IMR-90 (cell line): ENCODE measurements at regions not wholly inside any gene's neighbourhood (a gene's known extent, or its start where the extent isn't known, plus 50 kb on each side); places are given as distances from the start of the nearest gene placed in this dataset.

Source experiments
- ATAC-seq: fragments of 200-7000 bp; cut with Tn5 transposase; 2 replicates; pipeline ENCODE4 v1.9.1; 2020; ENCODE audit warnings: low read depth, mild to moderate bottlenecking, moderate library complexity
- BruUV-seq: library from RNA; stranded (reverse); fragments of 400-500 nt; replicated peaks from 2 replicates; lab custom pipeline; 2021; lab: Mats Ljungman, UMichigan
- CTCF ChIA-PET: fragments of 300-600 bp; formaldehyde crosslinking; extraction: SDS; loops from one replicate; lab custom pipeline; 2021; ENCODE audit warnings: antibody characterized with exemption; lab: Yijun Ruan, JAX
- POLR2A ChIA-PET: fragments of 300-600 bp; sonication (Branson Sonifier 250); formaldehyde crosslinking; loops from one replicate; lab custom pipeline; 2022; ENCODE audit warnings: antibody characterized with exemption; ENCODE audit not compliant: unreplicated experiment; lab: Charles Lee
- DNase-seq: peaks from one replicate; pipeline ENCODE4 v3.0.0; 2013
- H2AFZ ChIP-seq: replicated peaks from 2 replicates; pipeline ENCODE3; 2013; ENCODE audit warnings: low read length, mild to moderate bottlenecking; ENCODE audit not compliant: poor library complexity
- H2AK5ac ChIP-seq: 2 replicates; pipeline ENCODE4 v1.6.1; 2013; ENCODE audit warnings: low read depth, low read length, inconsistent platforms
- H2AK9ac ChIP-seq: replicated peaks from 2 replicates; pipeline ENCODE3; 2013; ENCODE audit warnings: mild to moderate bottlenecking, low read depth, low read length, moderate library complexity; ENCODE audit not compliant: poor library complexity
- H2BK120ac ChIP-seq: 2 replicates; pipeline ENCODE4 v1.6.1; 2013; ENCODE audit warnings: low read depth, low read length, inconsistent platforms
- H2BK15ac ChIP-seq: 3 replicates; pipeline ENCODE4 v1.6.1; 2013; ENCODE audit warnings: low read depth, low read length, inconsistent platforms
- H2BK20ac ChIP-seq: 2 replicates; pipeline ENCODE4 v1.6.1; 2013; ENCODE audit warnings: low read depth, mild to moderate bottlenecking, inconsistent platforms, low read length, moderate library complexity
- H2BK5ac ChIP-seq: 2 replicates; pipeline ENCODE4 v1.6.1; 2013; ENCODE audit warnings: mild to moderate bottlenecking, low read depth, low read length, inconsistent platforms; ENCODE audit not compliant: poor library complexity, severe bottlenecking
- H3K14ac ChIP-seq: replicated peaks from 2 replicates; pipeline ENCODE4 v1.6.1; 2013; ENCODE audit warnings: low read depth, low read length, inconsistent platforms
- H3K18ac ChIP-seq: 2 replicates; pipeline ENCODE4 v1.6.1; 2013; ENCODE audit warnings: low read depth, low read length, control low read depth
- H3K23ac ChIP-seq: 2 replicates; pipeline ENCODE4 v1.6.1; 2013; ENCODE audit warnings: low read depth, low read length, inconsistent platforms
- H3K27ac ChIP-seq: 2 replicates; pipeline ENCODE4 v1.5.1; 2013; ENCODE audit warnings: mild to moderate bottlenecking, control low read depth, low read length; ENCODE audit not compliant: insufficient read depth
- H3K27me3 ChIP-seq: 2 replicates; pipeline ENCODE4 v1.6.1; 2013; ENCODE audit warnings: low read length; ENCODE audit not compliant: control insufficient read depth, insufficient read depth
- H3K36me3 ChIP-seq: 2 replicates; pipeline ENCODE4 v1.6.1; 2013; ENCODE audit warnings: low read length, mixed read lengths; ENCODE audit not compliant: control insufficient read depth, insufficient read depth
- H3K4ac ChIP-seq: 2 replicates; pipeline ENCODE4 v1.6.1; 2013; ENCODE audit warnings: low read depth, low read length, inconsistent platforms
- H3K4me1 ChIP-seq: 2 replicates; pipeline ENCODE4 v1.6.1; 2013; ENCODE audit warnings: low read length, mixed read lengths; ENCODE audit not compliant: control insufficient read depth, insufficient read depth
- H3K4me2 ChIP-seq: 2 replicates; pipeline ENCODE4 v1.6.1; 2013; ENCODE audit warnings: low read depth, mild to moderate bottlenecking, control low read depth, low read length, moderate library complexity
- H3K4me3 ChIP-seq: 2 replicates; pipeline ENCODE4 v1.5.1; 2013; ENCODE audit warnings: low read depth, mild to moderate bottlenecking, control low read depth, low read length, moderate library complexity; ENCODE audit not compliant: insufficient read depth
- H3K56ac ChIP-seq: 2 replicates; pipeline ENCODE4 v1.6.1; 2013; ENCODE audit warnings: low read length, inconsistent platforms; ENCODE audit not compliant: insufficient read depth; ENCODE audit errors: extremely low read depth
- H3K79me1 ChIP-seq, 2 experiments: 2 replicates each; pipeline ENCODE4 v1.6.1; 2013; ENCODE audit warnings: low read length in 2 of 2, inconsistent platforms in 1 of 2, low read depth in 1 of 2
- H3K9ac ChIP-seq: 2 replicates; pipeline ENCODE4 v1.6.1; 2013; ENCODE audit warnings: low read depth, low read length, control low read depth
- H3K9me1 ChIP-seq: 2 replicates; pipeline ENCODE4 v1.6.1; 2013; ENCODE audit warnings: low read length, inconsistent platforms; ENCODE audit not compliant: insufficient read depth
- H3K9me3 ChIP-seq: 2 replicates; pipeline ENCODE4 v1.6.1; 2013; ENCODE audit warnings: low read length; ENCODE audit not compliant: control insufficient read depth, insufficient read depth
- H4K20me1 ChIP-seq: 2 replicates; pipeline ENCODE4 v1.6.1; 2013; ENCODE audit warnings: low read length, inconsistent platforms; ENCODE audit not compliant: insufficient read depth
- H4K5ac ChIP-seq: 2 replicates; pipeline ENCODE4 v1.6.1; 2013; ENCODE audit warnings: mild to moderate bottlenecking, low read depth, low read length, control low read depth
- H4K8ac ChIP-seq, 2 experiments: 2 replicates each; pipeline ENCODE4 v1.6.1; 2013; ENCODE audit warnings: low read depth in 2 of 2, low read length in 2 of 2, control low read depth in 1 of 2, inconsistent platforms in 1 of 2
- H4K91ac ChIP-seq: 2 replicates; pipeline ENCODE4 v1.6.1; 2013; ENCODE audit warnings: low read depth, low read length, inconsistent platforms; ENCODE audit not compliant: insufficient read depth
- BHLHE40 ChIP-seq: fragments of 150-350 bp; IDR thresholded peaks from 2 replicates; pipeline ENCODE4 v1.6.1; 2016; ENCODE audit warnings: mild to moderate bottlenecking, low read depth, low read length
- CEBPB ChIP-seq: IDR thresholded peaks from 2 replicates; pipeline ENCODE4 v1.6.1; 2012; ENCODE audit warnings: low read depth, low read length, improper control_type of control experiment
- CHD1 ChIP-seq: IDR thresholded peaks from 2 replicates; pipeline ENCODE4 v1.6.1; 2012; ENCODE audit warnings: low read depth, low read length, improper control_type of control experiment
- CTCF ChIP-seq: conservative IDR thresholded peaks from 2 replicates; pipeline ENCODE4 v1.5.1; 2012; ENCODE audit warnings: mild to moderate bottlenecking, low read depth, low read length, improper control_type of control experiment
- ELK1 ChIP-seq: fragments of 150-350 bp; IDR thresholded peaks from 2 replicates; pipeline ENCODE4 v1.6.1; 2016; ENCODE audit warnings: low read depth, mild to moderate bottlenecking, low read length, moderate library complexity, borderline replicate concordance
- FOS ChIP-seq: fragments of 150-350 bp; IDR thresholded peaks from 2 replicates; pipeline ENCODE4 v1.6.1; 2016; ENCODE audit warnings: low read depth, low read length
- MAFK ChIP-seq: IDR thresholded peaks from 2 replicates; pipeline ENCODE4 v1.6.1; 2012; ENCODE audit warnings: low read depth, low read length, improper control_type of control experiment
- MAZ ChIP-seq: IDR thresholded peaks from 2 replicates; pipeline ENCODE4 v1.6.1; 2012; ENCODE audit warnings: low read depth, mild to moderate bottlenecking, low read length, improper control_type of control experiment, moderate library complexity, borderline replicate concordance
- MXI1 ChIP-seq: IDR thresholded peaks from 2 replicates; pipeline ENCODE4 v1.6.1; 2012; ENCODE audit warnings: low read depth, mild to moderate bottlenecking, low read length, moderate library complexity, borderline replicate concordance
- NFE2L2 ChIP-seq: fragments of 150-350 bp; IDR thresholded peaks from 2 replicates; pipeline ENCODE4 v1.6.1; 2016; ENCODE audit warnings: low read depth, mild to moderate bottlenecking, low read length
- POLR2A ChIP-seq: IDR thresholded peaks from 2 replicates; pipeline ENCODE4 v1.6.1; 2012; ENCODE audit warnings: mild to moderate bottlenecking, low read depth, low read length
- RAD21 ChIP-seq: IDR thresholded peaks from 2 replicates; pipeline ENCODE4 v1.6.1; 2012; ENCODE audit warnings: low read length, improper control_type of control experiment
- RCOR1 ChIP-seq: IDR thresholded peaks from 2 replicates; pipeline ENCODE4 v1.6.1; 2012; ENCODE audit warnings: mild to moderate bottlenecking, low read length, improper control_type of control experiment; ENCODE audit not compliant: insufficient replicate concordance
- RFX5 ChIP-seq: IDR thresholded peaks from 2 replicates; pipeline ENCODE4 v1.8.0; 2012; ENCODE audit warnings: low read depth, mild to moderate bottlenecking, low read length, moderate library complexity
- SMC3 ChIP-seq: fragments of 150-350 bp; IDR thresholded peaks from 2 replicates; pipeline ENCODE4 v1.6.1; 2016; ENCODE audit warnings: low read depth, mild to moderate bottlenecking, antibody characterized with exemption, low read length, moderate library complexity
- USF2 ChIP-seq: fragments of 150-350 bp; IDR thresholded peaks from 2 replicates; pipeline ENCODE4 v1.6.1; 2017; ENCODE audit warnings: mild to moderate bottlenecking, antibody characterized with exemption, low read length, low read depth
- WGBS, 2 experiments: methylation state at CpG; one replicate each; pipeline versions ENCODE4 v1.1.5 to v1.1.7; 2013; ENCODE audit warnings: missing lambda C conversion rate in 2 of 2; ENCODE audit not compliant: insufficient read length in 1 of 2; ENCODE audit errors: extremely low coverage in 2 of 2; 5-methylcytosine and 5-hydroxymethylcytosine counted together
- dilution Hi-C: fragments of 300-500 bp; cut with HindIII; formaldehyde crosslinking; loops from one replicate; pipeline ENCODE4 v1.14.3; 2018; ENCODE audit warnings: low sequenced_read_pairs; ENCODE audit not compliant: unreplicated experiment
- in situ Hi-C: fragments of 300-500 bp; cut with MboI; formaldehyde crosslinking; loops from 3 replicates; pipeline ENCODE4 v1.14.3; 2019; ENCODE audit warnings: low sequenced_read_pairs, inconsistent platforms, mixed read lengths
- intact Hi-C: fragments of 100-400 bp; cut with micrococcal nuclease; formaldehyde crosslinking; loops from 2 replicates; pipeline ENCODE4 v1.10.0; 2022

GRCh38 chr20:54822386-54822785, 347.0 kb downstream of the DOK5 start:
- Histone ChIP-seq H4K91ac (no peak overlapping the region), H4K20me1 (no peaks in the 10 kb centered on the region), H2AFZ (no peak overlapping the region), H3K27me3 (no peaks in the 10 kb centered on the region), H3K79me1 (no peaks in the 10 kb centered on the region), H3K4me1 (no peaks in the 10 kb centered on the region), H3K9me3 (peaks cover 13% of the 10 kb centered on the region), H3K56ac (no peak overlapping the region), H3K23ac (no peak overlapping the region), H3K4me3 (no peak overlapping the region), H3K4me2 (no peak overlapping the region), H2BK5ac (no peak overlapping the region), H2BK15ac (no peak overlapping the region), H2AK9ac (no peak overlapping the region), H3K9me1 (no peaks in the 10 kb centered on the region), H3K4ac (no peak overlapping the region), H2BK120ac (no peak overlapping the region), H4K5ac (no peak overlapping the region), H3K36me3 (no peaks in the 10 kb centered on the region), H2AK5ac (no peak overlapping the region), H3K27ac (no peak overlapping the region), H4K8ac (no peak overlapping the region), H3K14ac (no peak overlapping the region), H3K18ac (no peak overlapping the region), H2BK20ac (no peak overlapping the region), H3K9ac (no peak overlapping the region)
- ChIA-PET CTCF (no interaction called here), POLR2A (no interaction called here)
- in situ Hi-C loops (no loop called here), intact Hi-C loops (no loop called here), dilution Hi-C loops (no loop called here)
- no TSS peak for BruUV-seq
- no CpG with 5 or more reads among the region's 2 CpGs for WGBS, 2 experiments
- TF ChIP-seq CTCF (no peak), CEBPB (no peak), POLR2A (no peak), MXI1 (no peak), CHD1 (no peak), SMC3 (no peak), RAD21 (no peak), NFE2L2 (no peak), USF2 (no peak), MAZ (no peak), ELK1 (no peak), FOS (no peak), RCOR1 (no peak), MAFK (no peak), BHLHE40 (no peak), RFX5 (no peak)
- DNase-seq (no peak), ATAC-seq (no peak)
